HG02759 (cell line): ENCODE measurements at regions not wholly inside any gene's neighbourhood (a gene's known extent, or its start where the extent isn't known, plus 50 kb on each side); places are given as distances from the start of the nearest gene placed in this dataset.
"Not testable (repeated sequence)": the region's sequence is repeated elsewhere in the genome, so short reads cannot be mapped to it uniquely, and the experiment has no call there.

Experiments
- ATAC-seq: cut with Tn5 transposase; IDR thresholded peaks from one replicate; pipeline ENCODE4 v1.9.1; 2021; ENCODE audit warnings: mild to moderate bottlenecking, moderate library complexity; ENCODE audit not compliant: unreplicated experiment

DNA sequence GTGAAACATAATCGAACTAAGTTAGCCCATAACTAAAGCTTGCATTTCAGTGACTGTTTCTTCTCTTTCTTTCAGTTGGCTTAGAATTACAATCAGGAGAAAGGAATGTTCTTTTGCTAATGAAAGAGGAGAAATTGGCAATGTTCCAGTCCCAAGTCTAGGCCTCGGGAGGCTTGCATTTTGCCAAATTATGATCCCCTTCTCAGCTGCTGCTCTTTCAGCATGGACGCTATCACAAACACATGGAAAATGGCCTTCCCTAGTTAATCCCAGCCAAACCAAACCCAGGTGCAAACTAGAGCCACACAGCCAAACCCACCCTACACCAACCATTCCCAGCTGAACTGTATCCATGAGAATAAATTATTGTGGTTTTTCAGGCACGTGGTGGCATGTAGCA, 605.2 kb upstream of the LRRTM4 start:
- ATAC-seq, result no peak

DNA sequence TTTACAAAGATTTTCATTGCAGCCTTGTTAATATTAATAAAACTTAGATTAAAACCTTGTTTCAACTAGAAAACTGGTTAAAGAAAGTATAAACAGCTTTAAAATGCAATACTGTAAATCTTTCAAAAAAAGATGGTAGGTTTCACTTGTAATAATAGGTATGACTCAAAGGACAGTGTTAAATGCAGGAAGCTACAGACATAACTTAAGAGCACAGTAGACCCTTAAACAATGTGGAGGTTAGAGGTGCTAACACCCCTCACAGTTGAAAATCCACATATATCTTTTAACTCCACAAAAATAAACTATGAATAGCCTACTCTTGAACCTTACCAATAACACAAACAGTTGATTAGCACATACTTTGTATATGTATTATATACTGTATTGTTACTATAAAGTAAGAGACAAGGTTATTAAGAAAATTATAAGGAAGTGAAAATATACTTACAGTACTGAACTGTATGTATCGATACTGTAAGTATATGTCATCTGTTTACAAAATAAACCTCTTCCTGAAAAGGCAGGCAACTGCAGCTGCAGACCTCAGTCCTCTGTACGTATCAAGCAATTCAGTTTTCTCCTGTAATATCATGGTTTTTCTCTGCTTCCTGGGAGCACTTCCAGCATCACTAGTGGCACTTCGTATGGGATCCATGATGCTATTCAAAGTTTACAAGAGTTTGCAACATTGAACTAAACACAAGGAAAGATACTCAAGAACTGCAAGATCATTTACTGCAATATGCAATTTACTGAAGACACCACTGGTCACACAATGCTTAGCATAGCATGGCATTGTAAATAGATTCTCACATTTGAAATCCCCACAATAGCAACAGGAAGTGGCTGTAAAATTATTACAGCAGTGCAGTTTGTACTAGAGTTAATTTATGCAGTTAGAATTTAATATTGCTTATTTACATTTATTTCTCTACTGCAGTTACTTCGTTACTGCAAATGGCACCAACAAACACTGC, 610.5 kb upstream of the LRRTM4 start:
- ATAC-seq, result no peak

DNA sequence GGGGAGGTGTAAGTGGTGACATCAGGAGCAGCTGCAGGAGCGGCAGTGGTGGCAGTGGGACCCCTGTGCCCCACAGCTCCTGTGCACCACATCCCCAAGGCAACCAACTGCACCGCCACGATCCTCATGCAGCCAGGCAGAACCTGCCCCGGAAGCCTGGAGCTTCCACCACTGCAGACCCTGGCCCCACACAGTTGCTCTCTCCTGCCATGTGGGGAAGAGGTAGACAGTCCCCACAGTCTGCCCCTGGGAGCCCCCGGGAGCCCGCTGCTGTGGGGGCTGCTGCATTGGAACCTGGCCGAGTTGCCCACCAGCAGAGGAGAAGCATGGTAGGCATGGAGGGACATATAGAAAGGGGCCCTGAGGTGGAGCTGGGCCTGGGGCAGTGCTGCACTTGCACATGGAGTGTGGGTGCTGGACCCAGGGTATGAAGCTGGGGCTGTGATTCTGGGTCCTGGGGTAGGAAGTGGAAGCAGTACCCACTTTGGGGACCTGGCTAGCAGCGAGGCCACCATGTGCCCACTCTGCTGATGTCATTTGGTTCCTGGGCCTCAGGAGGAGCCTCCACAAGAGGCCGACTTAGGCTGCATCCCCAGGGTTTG, 623.3 kb upstream of the LRRTM4 start:
- ATAC-seq, result no peak

DNA sequence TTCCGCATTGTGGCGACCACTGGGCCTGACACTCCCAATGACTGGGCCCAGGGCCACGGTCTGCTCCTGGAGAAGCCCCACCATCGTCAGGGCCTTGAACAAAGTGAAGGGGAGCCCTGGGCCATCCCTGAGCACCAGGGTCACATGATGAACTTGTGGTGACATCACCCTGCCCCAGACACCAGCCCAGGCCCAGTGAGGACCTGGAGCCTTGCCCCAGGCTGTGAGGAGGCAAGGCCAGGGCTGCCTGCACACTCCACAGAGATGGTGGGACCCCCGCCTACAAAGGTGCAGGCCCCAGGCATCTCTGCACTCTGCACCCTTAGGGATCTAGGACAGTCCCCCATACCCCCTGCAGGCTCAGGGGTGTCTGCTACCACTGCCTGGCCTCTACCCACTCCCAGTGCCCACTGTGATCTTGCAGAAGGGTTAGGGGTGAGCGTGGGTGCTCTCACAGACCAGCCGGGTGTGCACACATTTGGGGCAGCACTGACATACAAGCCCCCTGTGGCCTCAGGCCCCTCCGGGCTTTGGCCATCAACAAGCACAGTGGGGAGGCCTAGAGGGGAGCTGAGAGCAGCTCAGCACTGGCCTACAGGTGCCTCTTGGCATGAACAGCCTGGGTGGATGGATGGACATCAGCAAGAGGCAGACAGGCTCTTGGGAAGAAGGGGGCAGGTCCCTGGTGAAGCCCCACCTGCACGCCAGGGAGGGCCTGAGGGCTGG, 624.0 kb upstream of the LRRTM4 start:
- no peak for ATAC-seq

DNA sequence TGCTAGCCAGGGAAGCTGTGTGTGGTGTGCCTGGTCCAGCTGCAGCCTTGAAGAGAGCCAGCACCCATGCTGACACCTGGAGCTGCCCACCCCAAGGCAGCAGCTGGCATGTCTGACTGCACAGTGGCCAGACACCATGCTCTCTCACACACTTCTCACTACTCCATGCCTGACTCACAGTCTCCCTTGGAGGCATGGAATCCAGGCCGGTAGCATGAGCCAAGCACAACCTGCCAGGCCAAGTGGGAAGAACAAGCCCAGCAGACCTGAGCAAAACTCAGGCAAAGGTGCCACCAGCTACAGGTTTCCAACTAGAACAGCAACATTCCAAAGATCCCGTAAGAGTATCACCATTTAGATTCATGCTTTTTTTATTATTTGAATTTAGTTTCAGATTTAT, 625.3 kb upstream of the LRRTM4 start:
- ATAC-seq, result no peak

DNA sequence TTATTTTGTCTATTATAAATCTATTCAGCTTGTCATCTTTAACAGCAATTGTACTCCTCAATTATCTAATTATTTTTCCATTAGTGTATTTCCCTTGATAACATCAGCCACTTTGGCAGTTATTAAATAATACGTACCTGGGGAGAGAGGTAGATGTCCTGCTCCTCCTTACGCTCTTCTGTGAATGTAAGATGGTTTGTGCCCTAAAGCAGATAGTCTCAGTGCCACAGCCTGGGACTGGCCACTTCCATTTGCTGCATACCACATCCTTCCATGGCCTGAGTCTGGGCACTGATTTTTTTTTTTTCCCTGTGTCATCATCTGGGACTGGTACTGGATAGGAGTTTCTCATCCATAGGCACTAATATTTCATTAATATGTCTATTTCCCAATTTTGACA, 632.4 kb upstream of the LRRTM4 start:
- ATAC-seq, result no peak

DNA sequence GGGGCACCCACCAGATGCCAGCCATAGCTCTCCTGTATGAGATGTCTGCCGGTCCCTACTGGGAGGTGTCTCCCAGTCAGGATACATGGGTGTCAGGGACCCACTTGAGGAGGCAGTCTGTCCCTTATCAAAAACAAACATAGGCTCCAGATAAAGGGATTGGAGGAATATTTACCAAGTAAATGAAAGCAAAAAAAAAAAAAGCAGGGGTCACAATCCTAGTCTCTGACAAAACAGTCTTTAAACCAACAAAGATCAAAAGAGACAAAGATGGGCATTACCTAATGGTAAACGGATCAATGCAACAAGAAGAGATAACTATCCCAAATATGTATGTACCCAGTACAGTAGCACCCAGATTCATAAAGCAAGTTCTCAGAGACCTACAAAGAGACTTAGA, 640.0 kb upstream of the LRRTM4 start:
- no peak for ATAC-seq

DNA sequence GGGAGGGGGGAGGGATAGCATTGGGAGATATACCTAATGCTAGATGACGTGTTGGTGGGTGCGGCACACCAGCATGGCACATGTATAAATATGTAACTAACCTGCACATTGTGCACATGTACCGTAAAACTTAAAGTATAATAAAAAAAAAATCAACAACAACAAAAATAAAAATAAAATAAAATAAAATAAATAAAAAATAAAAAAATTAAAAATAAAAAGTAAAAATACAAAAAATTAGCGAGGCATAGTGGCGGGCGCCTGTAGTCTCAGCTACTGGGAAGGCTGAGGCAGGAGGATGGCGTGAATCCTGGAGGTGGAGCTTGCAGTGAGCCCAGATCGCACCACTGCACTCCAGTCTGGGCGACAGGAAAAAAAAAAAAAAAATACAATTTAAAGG, 650.0 kb upstream of the LRRTM4 start:
- not testable (repeated sequence) for ATAC-seq

DNA sequence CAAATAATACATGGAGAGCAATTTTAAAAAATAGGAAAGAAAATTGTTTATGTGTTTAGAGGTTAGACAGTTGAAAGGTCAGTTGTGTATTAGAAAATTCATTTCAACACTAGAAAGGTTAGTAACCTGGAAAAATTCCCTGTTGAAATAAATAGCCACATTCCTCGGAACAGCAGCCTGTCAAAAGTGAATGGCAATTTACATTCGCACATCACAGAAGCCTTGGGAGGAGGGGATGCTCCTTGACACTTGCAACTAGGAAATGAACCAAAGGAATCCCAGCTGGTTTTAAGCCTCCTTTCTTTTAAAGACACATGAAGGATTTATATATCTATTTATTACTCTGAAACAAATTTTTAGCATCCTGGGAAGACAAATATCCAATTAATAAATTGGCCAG, 653.5 kb upstream of the LRRTM4 start:
- no peak for ATAC-seq

DNA sequence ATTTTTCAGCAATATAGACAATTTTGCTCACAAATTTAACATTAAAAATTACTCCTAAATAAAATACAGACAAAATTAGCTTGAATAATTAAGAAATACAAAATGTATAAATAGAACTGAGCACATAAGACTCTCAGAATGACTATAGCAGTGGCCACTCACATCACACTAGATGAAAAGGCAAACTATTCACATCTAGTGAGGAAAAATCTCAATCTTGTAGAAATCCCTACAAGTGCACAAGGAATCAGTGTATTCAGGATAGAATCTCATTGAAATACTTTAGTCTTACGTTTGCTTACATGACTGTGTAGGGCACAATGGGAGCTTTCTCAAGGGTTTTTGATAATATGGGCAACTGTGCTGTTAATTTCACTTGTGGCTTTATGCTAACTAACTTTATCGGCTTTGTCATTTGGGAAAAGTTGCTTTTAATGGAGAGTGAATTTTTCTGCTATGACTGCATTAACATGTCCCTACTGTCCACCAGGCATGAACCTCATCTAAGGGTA, 678.9 kb upstream of the LRRTM4 start:
- ATAC-seq, result no peak

DNA sequence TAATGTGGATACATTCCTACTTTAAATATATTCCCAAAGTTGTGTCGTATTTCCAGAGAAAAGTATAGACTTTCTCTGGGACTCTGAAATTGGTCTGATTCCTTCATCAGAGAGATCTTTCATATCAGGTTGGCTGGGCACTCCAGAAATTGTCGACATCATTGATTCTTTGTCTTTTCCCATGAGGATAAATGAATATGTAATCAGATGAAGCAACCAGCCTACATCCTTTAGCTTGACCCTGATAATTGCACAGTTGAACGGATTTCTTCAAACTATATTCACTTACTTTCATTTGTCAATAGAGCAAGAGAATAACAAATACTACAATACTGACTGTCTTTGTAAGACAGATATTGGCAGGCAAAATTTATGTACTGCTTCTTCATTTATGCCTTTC, 680.2 kb upstream of the LRRTM4 start:
- ATAC-seq, result no peak

DNA sequence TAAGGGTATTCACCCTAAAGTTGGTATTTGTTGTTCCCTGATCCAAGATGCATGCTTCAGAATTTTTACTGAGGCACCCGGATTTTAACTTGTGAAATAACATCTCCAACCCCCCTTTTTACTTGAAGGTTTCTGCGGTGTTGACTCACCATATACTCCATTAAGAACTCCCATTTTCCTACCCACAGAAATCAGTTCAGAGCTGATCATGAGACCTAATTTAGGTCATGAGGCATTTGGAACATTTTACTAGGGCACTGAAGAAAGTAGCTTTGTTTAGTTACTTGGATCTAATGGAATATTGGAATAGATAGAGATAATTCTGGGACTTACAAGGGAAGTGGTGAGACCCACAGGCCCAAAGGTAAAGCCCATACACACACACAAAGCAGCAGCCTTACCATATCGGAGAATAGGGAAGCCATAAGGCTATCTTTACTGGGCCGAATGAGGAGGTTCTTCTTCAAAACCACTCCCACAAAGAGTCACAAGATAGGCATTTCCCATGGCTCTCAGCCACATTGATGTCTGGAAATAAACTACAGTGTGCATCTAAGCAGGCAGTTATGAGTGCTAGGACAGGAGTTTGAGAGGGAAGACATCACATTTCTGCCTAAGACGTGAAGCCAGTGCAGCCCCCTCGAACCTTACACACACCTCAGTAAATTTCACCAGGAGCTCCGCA, 681.0 kb upstream of the LRRTM4 start:
- no peak for ATAC-seq

DNA sequence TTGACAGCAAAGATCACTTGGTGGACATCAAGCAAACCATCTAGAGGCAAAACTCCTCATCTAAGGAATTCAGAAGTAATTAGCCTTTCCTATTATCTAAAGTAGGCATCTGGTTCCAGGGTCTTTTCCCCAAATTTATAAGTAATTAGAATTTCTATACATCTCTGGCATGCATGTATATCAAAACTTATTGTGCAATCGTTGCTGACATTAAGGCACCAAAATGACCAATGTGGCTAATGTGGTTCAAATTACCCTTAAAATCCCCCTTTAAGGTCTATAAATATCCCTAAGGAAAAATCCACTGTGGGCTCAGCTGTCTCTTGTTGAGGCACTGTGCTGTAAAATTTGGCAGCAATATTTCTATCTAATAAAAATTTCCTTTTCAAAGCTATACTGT, 695.9 kb upstream of the LRRTM4 start:
- ATAC-seq, result no peak

DNA sequence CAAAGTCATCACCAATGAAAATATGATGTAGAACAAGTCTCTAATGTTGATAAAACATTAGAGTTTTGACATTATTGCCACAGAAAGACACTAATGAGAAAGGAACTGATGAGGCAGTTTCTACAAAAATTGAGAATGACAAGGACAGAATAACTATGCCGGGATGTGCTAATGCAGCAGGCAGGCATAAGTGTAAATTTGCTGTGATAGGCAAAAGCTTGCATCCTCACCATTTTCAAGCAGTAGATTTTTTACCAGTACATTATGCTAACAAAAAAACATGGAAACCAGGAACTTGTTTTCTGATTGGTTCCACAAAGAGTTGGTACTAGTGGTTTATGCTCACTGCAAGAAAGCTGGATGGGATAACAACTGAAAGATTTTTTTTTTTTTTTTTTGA, 715.5 kb upstream of the LRRTM4 start:
- ATAC-seq, result no peak

DNA sequence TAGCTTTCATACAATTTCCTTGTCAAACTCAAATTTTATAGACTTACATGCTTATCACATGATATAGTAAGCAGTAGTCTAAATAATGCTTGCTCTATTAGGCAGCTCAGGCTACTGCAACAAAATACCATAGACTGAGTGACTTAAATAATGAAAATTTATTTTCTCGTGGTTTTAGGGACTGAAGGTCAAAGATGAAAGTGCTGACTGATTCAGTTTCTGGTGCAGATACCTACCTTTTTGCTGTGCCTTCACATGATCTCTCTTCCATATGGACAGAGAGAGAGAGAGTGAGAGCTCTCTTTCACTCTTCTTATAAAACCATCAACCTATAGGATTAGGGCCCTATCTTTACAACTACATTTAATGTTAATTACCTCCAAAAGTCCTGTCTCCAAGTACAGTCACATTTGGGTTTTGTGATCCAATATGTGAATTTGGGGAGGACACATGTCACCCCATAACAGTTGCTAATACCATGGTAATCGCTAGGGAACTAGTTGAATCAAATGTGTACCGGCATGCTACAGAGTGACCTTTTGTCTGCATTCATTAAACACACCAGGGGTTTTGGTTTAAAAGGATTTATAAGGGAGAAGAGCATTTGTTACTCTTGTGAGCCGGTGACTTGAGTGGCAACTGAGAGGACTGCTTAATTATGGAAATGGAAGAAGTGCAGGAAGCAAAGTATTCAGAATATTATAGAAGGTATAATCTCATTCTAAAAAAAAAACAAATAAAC, 723.4 kb upstream of the LRRTM4 start:
- no peak for ATAC-seq

DNA sequence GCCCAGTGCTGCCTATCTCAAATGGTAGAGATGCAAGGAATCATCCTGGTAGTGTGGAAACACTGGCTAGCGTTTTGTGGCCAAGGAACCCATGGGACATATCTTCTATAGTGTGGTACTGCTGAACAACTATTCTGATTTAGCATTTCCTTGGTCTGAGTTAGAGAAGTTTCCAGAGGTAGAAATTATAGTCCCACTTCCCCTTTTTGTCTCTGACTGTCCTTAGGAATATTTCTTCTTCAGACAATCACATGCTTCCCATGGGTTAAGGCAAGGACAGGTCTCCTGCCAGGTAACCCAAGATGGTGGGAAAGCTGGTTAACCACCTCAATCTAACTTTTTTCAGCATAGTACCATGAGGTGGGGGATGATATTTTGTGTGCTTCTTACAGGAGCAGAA, 729.5 kb upstream of the LRRTM4 start:
- no peak for ATAC-seq

DNA sequence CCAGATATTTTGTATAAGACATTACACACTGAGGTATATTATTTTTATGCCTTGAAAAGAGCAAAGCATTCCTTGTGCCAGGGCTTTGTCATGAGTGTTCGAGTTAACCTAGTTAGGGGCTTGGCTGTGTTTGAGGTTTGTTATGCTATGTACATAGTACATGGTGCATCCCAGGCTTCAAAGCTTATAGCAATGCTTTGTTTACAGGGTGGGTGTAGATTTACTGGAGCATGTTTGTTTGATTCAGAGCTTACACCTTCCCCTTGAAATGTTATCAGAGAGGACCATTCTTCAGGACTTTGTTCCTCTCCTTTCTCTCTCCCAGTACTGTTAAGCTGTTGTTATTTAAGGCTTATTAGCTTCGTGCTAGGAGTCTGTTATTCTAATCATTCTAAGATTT, 738.7 kb upstream of the LRRTM4 start:
- no peak for ATAC-seq

DNA sequence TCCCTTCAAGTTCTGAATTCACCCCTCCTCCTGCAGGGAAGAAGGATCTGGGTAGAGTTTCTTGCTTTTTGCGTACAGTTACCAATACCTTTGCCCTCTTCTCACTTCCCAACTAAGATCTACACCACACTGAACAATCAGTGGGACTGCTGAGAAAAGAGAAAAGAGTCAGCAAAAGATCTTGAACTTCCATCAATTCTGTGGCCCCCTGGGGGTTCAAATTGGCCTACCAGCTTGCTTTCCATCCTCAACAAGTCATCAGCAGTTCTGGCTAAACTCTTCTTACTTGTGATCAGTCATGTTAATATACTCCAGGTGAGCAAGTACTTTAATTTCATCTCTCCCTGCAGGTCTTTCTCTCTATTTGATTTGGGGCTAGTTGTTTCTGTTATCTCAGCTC, 739.3 kb upstream of the LRRTM4 start:
- ATAC-seq, result no peak

DNA sequence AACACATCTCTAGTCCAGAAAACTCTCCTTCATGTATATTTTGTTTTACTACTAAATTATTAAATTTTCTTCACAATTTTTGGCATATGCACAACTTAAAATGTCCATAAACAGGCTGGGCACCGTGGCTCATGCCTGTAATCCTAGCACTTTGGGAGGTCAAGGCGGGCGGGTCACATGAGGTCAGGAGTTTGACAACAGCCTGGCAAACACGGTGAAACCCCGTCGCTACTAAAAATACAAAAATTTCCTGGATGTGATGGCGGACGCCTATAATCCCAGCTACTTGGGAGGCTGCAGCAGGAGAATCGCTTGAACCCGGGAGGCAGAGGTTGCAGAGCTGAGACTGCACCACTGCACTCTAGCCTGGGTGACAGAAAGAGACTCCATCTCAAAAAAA, 739.9 kb upstream of the LRRTM4 start:
- not testable (repeated sequence) for ATAC-seq

DNA sequence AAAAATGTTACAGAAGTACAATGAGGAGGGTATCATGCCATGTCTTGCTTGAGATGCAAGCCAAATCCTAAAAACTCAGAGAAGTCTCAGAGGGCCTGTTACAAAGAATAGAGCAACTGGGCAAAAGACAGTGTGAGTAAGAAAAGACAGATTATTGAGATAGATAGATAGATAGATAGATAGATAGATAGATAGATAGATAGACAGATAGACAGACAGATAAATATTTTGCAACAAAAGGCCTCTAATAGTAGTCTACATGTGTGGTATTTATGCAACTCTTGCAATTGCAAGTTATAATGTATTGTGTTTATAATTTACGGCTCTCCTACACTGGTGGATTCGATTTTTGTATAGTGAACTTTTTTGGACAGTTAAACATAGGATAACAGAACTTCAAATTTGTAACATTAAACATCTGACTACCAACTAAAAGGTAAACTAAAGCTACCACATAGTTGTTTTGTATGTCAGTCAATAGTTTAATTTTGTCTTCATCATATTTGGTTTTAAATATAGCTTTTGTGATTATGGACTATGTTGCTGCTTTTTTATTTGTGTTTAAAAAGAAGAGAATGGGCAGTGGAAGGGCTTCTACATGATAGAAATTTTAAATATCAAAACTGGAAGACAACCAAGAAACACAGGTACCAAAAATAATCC, 740.7 kb upstream of the LRRTM4 start:
- no peak for ATAC-seq
